K562 (cell line): ENCODE measurements at regions not wholly inside any gene's neighbourhood (a gene's known extent, or its start where the extent isn't known, plus 50 kb on each side); places are given as distances from the start of the nearest gene placed in this dataset.

Source experiments
- ATAC-seq: fragments of 200-7000 bp; cut with Tn5 transposase; 3 replicates; pipeline ENCODE4 v1.9.1; 2020; ENCODE audit warnings: moderate library complexity
- BruUV-seq: library from RNA; stranded (reverse); fragments of 400-500 nt; replicated peaks from 2 replicates; lab custom pipeline; 2021; lab: Mats Ljungman, UMichigan
- CTCF ChIA-PET: fragments of 300-600 bp; formaldehyde crosslinking; extraction: SDS; loops from one replicate; lab custom pipeline; 2021; ENCODE audit warnings: low intra/inter-chr PET ratio; lab: Yijun Ruan, JAX
- POLR2A ChIA-PET: fragments of 300-600, 350-650 bp; sonication (Branson Sonifier 250); formaldehyde crosslinking; extraction: SDS; loops from one replicate; lab custom pipeline; 2021; ENCODE audit warnings: antibody characterized with exemption, inconsistent platforms; lab: Yijun Ruan, JAX
- DNase-seq, 4 experiments: peaks; one replicate each; pipeline versions ENCODE4 v3.0.0 to v3.0.0-alpha.2; 2011 to 2018; ENCODE audit warnings: low spot score in 3 of 4, mixed read lengths in 3 of 4; ENCODE audit errors: extremely low read depth in 1 of 4
- FAIRE-seq: peaks from 2 replicates; lab custom pipeline; 2011; peaks lifted over from hg19 to GRCh38; lab: Jason Lieb, UNC
- H2AFZ ChIP-seq: 2 replicates; pipeline ENCODE4 v1.6.0; 2011; ENCODE audit warnings: low read depth, low read length, control low read depth, inconsistent platforms
- H3K27ac ChIP-seq: fragments of 200-600 bp; 3 replicates; pipeline ENCODE4 v1.8.0; 2011; ENCODE audit warnings: low read depth, mild to moderate bottlenecking, control low read depth, inconsistent platforms, low read length, moderate library complexity, mixed read lengths; ENCODE audit errors: extremely low read depth
- H3K27me3 ChIP-seq, 2 experiments: fragments of 300-600 bp in 1 of 2; 2 replicates in 1 of 2; 3 replicates in 1 of 2; pipeline versions ENCODE4 v1.6.0 to v1.8.0; 2011; ENCODE audit warnings: inconsistent platforms in 2 of 2, low read length in 2 of 2, mild to moderate bottlenecking in 1 of 2, mixed read lengths in 1 of 2, moderate library complexity in 1 of 2; ENCODE audit not compliant: control insufficient read depth in 2 of 2, insufficient read depth in 2 of 2
- H3K36me3 ChIP-seq: fragments of 300-600 bp; 3 replicates; pipeline ENCODE4 v1.8.0; 2011; ENCODE audit warnings: mild to moderate bottlenecking, low read length, inconsistent platforms; ENCODE audit not compliant: control insufficient read depth, insufficient read depth
- H3K4me1 ChIP-seq, 2 experiments: fragments of 200-600 bp in 1 of 2; replicated peaks in 1 of 2; 2 replicates in 1 of 2; 3 replicates in 1 of 2; pipeline versions ENCODE4 v1.5.1 to v1.8.0; 2011; ENCODE audit warnings: inconsistent platforms in 2 of 2, low read length in 2 of 2, mild to moderate bottlenecking in 1 of 2, mixed read lengths in 1 of 2, moderate library complexity in 1 of 2; ENCODE audit not compliant: control insufficient read depth in 2 of 2, insufficient read depth in 2 of 2
- H3K4me2 ChIP-seq: 2 replicates; pipeline ENCODE4 v1.6.1; 2011; ENCODE audit warnings: low read length, control low read depth, inconsistent platforms, mixed read lengths; ENCODE audit not compliant: insufficient read depth
- H3K4me3 ChIP-seq: fragments of 200-600 bp; sonication (generic), shearing (Covaris generic); 2 replicates; pipeline ENCODE4 v1.5.1; 2016; ENCODE audit warnings: control low read depth, inconsistent platforms
- H3K79me2 ChIP-seq: fragments of 200-600 bp; 3 replicates; pipeline ENCODE4 v1.8.0; 2011; ENCODE audit warnings: low read length, inconsistent platforms; ENCODE audit not compliant: control insufficient read depth, insufficient read depth
- H3K9ac ChIP-seq, 2 experiments: 2 replicates each; pipeline versions ENCODE4 v1.6.0 to v1.6.1; 2011; ENCODE audit warnings: low read depth in 2 of 2, low read length in 2 of 2, control low read depth in 1 of 2, inconsistent platforms in 1 of 2, mild to moderate bottlenecking in 1 of 2, mixed read lengths in 1 of 2; ENCODE audit not compliant: insufficient read depth in 1 of 2
- H3K9me1 ChIP-seq: one replicate; pipeline ENCODE4 v1.6.0; 2011; ENCODE audit warnings: inconsistent platforms, mild to moderate bottlenecking, low read length, moderate library complexity; ENCODE audit not compliant: control insufficient read depth, insufficient read depth
- H3K9me3 ChIP-seq: replicated peaks from 2 replicates; pipeline ENCODE4 v1.5.1; 2011; ENCODE audit warnings: low read depth, low read length, inconsistent platforms; ENCODE audit not compliant: control insufficient read depth, insufficient read depth
- H4K20me1 ChIP-seq: replicated peaks from 2 replicates; pipeline ENCODE4 v1.6.1; 2011; ENCODE audit warnings: low read length, inconsistent platforms, mixed read lengths; ENCODE audit not compliant: control insufficient read depth, insufficient read depth
- C11orf30 ChIP-seq: fragments of 450-650 bp; IDR thresholded peaks from 2 replicates; pipeline ENCODE4 v1.6.1; 2016; ENCODE audit warnings: low read depth, mild to moderate bottlenecking
- CEBPG ChIP-seq, 3 experiments: fragments of 200-800 bp in 1 of 3; sonication (Bioruptor generic) in 1 of 3; sonication (generic) in 1 of 3; formaldehyde crosslinking in 1 of 3; IDR thresholded peaks in 2 of 3; conservative IDR thresholded peaks in 1 of 3; 2 replicates each; pipeline versions ENCODE4 v1.6.1 to v1.8.0; 2016 to 2022; ENCODE audit warnings: missing compliant biosample characterization in 2 of 3, missing genetic modification characterization in 2 of 3, mild to moderate bottlenecking in 1 of 3, missing genetic modification reagents in 1 of 3
- CREM ChIP-seq: IDR thresholded peaks from 2 replicates; pipeline ENCODE4 v1.6.1; 2014; ENCODE audit warnings: antibody characterized with exemption, low read depth
- FOXA3 ChIP-seq, 2 experiments: fragments of 450-650 bp in 1 of 2; sonication (generic) in 1 of 2; formaldehyde crosslinking; IDR thresholded peaks in 1 of 2; conservative IDR thresholded peaks in 1 of 2; 2 replicates each; pipeline versions ENCODE4 v1.4.0 to v1.8.0; 2020 to 2022; ENCODE audit warnings: mild to moderate bottlenecking in 2 of 2, missing genetic modification reagents in 1 of 2
- JUND ChIP-seq, 2 experiments: IDR thresholded peaks; 2 replicates in 1 of 2; 3 replicates in 1 of 2; pipeline ENCODE4 v1.6.1; 2011; ENCODE audit warnings: borderline replicate concordance in 2 of 2, low read depth in 2 of 2, low read length in 2 of 2, improper control_type of control experiment in 1 of 2, missing biosample characterization in 1 of 2, missing genetic modification characterization in 1 of 2, missing genetic modification reagents in 1 of 2
- KHSRP ChIP-seq: fragments of 450-650 bp; IDR thresholded peaks from 2 replicates; pipeline ENCODE4 v1.6.1; 2017
- MEIS2 ChIP-seq: fragments of 450-650 bp; IDR thresholded peaks from 2 replicates; pipeline ENCODE4 v1.6.1; 2014; ENCODE audit warnings: mild to moderate bottlenecking; ENCODE audit not compliant: partially characterized antibody
- RAD21 ChIP-seq, 2 experiments: fragments of 250-450 bp in 1 of 2; fragments of 450-650 bp in 1 of 2; sonication (Bioruptor Pico) in 1 of 2; formaldehyde crosslinking in 1 of 2; IDR thresholded peaks in 1 of 2; conservative IDR thresholded peaks in 1 of 2; 2 replicates each; pipeline versions ENCODE4 v1.4.0 to v1.8.0; 2020 to 2022; ENCODE audit warnings: mild to moderate bottlenecking in 2 of 2, moderate library complexity in 1 of 2
- SP1 ChIP-seq: sonication (generic); formaldehyde crosslinking; IDR thresholded peaks from 2 replicates; pipeline ENCODE4 v1.8.1; 2022; ENCODE audit warnings: mild to moderate bottlenecking, missing genetic modification reagents
- ZNF316 ChIP-seq: fragments of 450-650 bp; IDR thresholded peaks from 2 replicates; pipeline ENCODE4 v1.6.1; 2016
- WGBS: fragments of 100-300 bp; shearing (Covaris generic); methylation state at CpG from one replicate; pipeline ENCODE4 v1.1.6; 2016; ENCODE audit warnings: low coverage, mixed read lengths; ENCODE audit not compliant: insufficient coverage; ENCODE audit errors: missing lambda C conversion rate; 5-methylcytosine and 5-hydroxymethylcytosine counted together
- in situ Hi-C: fragments of 300-500 bp; cut with MboI; formaldehyde crosslinking; loops from 4 replicates; pipeline ENCODE4 v1.15.0; 2018; ENCODE audit warnings: inconsistent platforms, mixed read lengths
- intact Hi-C: fragments of 100-400 bp; cut with micrococcal nuclease; formaldehyde crosslinking; loops from 2 replicates; pipeline ENCODE4 v1.14.2; 2022
- TF ChIP-seq, protein P1 (sequence below): sonication (generic); formaldehyde crosslinking; IDR thresholded peaks from 2 replicates; pipeline ENCODE4 v1.8.0; 2023; ENCODE audit warnings: mild to moderate bottlenecking, missing genetic modification reagents
- TF ChIP-seq, protein P2 (sequence below), 2 experiments: fragments of 450-650 bp in 1 of 2; sonication (generic) in 1 of 2; formaldehyde crosslinking in 1 of 2; IDR thresholded peaks in 1 of 2; conservative IDR thresholded peaks in 1 of 2; 2 replicates each; pipeline versions ENCODE4 v1.6.1 to v1.8.1; 2016 to 2023; ENCODE audit warnings: mild to moderate bottlenecking in 2 of 2, moderate library complexity in 2 of 2, inconsistent platforms in 1 of 2, missing genetic modification reagents in 1 of 2
- TF ChIP-seq, protein P3 (sequence below): fragments of 450-650 bp; formaldehyde crosslinking; IDR thresholded peaks from 2 replicates; pipeline ENCODE4 v1.4.0; 2020; ENCODE audit warnings: mild to moderate bottlenecking, moderate library complexity

DNA sequence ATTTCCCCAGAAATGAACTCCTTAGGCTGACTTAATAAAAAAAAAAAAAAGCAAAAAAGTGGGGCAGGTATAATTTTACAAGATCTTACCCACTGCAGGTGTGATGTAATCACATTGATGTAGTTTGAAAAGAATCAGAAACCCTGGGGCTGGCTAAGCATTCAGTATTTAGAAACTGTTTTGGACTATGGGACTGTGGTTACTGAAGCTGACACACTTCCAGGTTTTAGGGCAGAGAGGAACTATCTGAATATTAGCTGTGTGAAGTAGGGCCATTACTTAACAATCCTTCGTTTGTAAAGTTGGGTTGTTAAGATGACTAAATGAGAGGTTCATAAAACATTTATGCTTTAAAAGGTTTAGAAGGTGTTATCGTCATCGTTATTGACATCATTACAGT is 165.3 kb downstream of the FASLG start (continued):
- TF ChIP-seq, protein P1, sequence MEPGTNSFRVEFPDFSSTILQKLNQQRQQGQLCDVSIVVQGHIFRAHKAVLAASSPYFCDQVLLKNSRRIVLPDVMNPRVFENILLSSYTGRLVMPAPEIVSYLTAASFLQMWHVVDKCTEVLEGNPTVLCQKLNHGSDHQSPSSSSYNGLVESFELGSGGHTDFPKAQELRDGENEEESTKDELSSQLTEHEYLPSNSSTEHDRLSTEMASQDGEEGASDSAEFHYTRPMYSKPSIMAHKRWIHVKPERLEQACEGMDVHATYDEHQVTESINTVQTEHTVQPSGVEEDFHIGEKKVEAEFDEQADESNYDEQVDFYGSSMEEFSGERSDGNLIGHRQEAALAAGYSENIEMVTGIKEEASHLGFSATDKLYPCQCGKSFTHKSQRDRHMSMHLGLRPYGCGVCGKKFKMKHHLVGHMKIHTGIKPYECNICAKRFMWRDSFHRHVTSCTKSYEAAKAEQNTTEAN, result no peak
- TF ChIP-seq, protein P2, sequence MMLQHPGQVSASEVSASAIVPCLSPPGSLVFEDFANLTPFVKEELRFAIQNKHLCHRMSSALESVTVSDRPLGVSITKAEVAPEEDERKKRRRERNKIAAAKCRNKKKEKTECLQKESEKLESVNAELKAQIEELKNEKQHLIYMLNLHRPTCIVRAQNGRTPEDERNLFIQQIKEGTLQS (IDR thresholded peaks at IDR 0.05), result no peak
- TF ChIP-seq, protein P2 (CRISPR knock-in tag; conservative IDR thresholded peaks at IDR 0.05), result no peak

DNA sequence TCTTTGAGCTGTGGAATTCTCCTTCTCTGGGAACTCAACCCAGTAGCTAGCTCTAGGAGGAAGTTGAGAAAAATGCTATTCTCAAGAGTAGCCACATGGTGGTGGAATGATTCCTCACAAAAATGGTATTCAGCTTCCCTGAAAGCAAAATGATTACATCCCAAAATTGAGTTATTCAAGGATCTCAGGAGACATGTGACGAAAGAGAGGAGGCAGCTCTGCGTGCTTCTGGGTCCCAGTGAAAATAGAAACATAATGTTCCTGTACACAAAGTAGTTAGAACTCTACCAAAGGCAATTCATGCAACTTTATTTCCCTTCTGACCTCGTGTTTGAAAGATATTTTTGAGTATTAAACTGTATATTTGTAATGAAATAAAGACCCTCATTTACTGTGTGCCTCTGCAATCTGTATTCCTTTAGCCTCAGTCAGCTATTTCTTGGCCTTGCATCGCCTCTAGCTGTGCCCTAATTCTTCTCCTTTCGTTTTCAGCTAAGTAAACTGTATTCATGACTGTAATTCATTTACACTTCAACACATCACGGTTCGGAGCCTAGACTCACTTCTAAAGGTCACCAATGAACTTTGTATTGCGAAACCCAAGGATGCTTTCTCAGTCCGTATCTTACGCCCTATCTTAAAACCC is 167.3 kb downstream of the FASLG start:
- H3K4me1 ChIP-seq, result peaks cover 0 to 11% of the 10 kb centered on the region in 2 experiments; a peak in 3 of 5 replicates
- TF ChIP-seq SP1, result no peak
- 0 out of 2 replicates have a peak, but pooled peaks have one; percentile 3 for TF ChIP-seq JUND (IDR thresholded peaks at IDR 0.05; ENCODE audit: borderline replicate concordance, low read depth, low read length)
- TF ChIP-seq JUND (tag; IDR thresholded peaks at IDR 0.05; ENCODE audit: borderline replicate concordance, low read depth, low read length), result 0 out of 3 replicates have a peak, but pooled peaks have one; percentile 10
- TF ChIP-seq FOXA3 (CRISPR knock-in tag; conservative IDR thresholded peaks at IDR 0.05 in 1 of 2, IDR thresholded peaks at IDR 0.05 in 1 of 2), result no peak
- no peak for TF ChIP-seq CREM
- peak; percentile 40 for TF ChIP-seq ZNF316
- peak; percentile 43 for TF ChIP-seq MEIS2
- TF ChIP-seq C11orf30, result 0 out of 2 replicates have a peak, but pooled peaks have one; percentile 4
- TF ChIP-seq KHSRP, result no peak
- TF ChIP-seq, protein P3, sequence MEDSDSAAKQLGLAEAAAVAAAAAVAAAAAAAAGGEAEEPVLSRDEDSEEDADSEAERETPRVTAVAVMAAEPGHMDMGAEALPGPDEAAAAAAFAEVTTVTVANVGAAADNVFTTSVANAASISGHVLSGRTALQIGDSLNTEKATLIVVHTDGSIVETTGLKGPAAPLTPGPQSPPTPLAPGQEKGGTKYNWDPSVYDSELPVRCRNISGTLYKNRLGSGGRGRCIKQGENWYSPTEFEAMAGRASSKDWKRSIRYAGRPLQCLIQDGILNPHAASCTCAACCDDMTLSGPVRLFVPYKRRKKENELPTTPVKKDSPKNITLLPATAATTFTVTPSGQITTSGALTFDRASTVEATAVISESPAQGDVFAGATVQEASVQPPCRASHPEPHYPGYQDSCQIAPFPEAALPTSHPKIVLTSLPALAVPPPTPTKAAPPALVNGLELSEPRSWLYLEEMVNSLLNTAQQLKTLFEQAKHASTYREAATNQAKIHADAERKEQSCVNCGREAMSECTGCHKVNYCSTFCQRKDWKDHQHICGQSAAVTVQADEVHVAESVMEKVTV (CRISPR knock-in tag), result peak; percentile 88
- TF ChIP-seq RAD21 (CRISPR knock-in tag; conservative IDR thresholded peaks at IDR 0.05 in 1 of 2, IDR thresholded peaks at IDR 0.05 in 1 of 2), result peak; percentile 92 to 96
- no peak for TF ChIP-seq CEBPG (CRISPR knock-in tag; IDR thresholded peaks at IDR 0.05)
- peak; percentile 89 to 92 for TF ChIP-seq CEBPG (tag; conservative IDR thresholded peaks at IDR 0.05 in 1 of 2, IDR thresholded peaks at IDR 0.05 in 1 of 2)

More for the DNA sequence above, 167.3 kb downstream of the FASLG start:
- 16% methylated on average over 10 of the region's 10 CpGs for WGBS
- ChIA-PET CTCF (interaction anchor here (0.7 to 1.4 kb wide), 2 partner anchors 374 to 376 kb away, joined by 3 to 7 read pairs; no protein-coding TSS in a partner anchor), POLR2A (interaction anchor here (0.6 to 1.0 kb wide), 2 partner anchors 9 to 17 kb away, joined by 3 read pairs; no protein-coding TSS in a partner anchor)
- intact Hi-C loops (loop anchor here (1.0 to 10.0 kb wide), 3 partner anchors 81 to 589 kb away; no protein-coding TSS in a partner anchor), in situ Hi-C loops (no loop called here)
- Histone ChIP-seq H3K9me1 (no peaks in the 10 kb centered on the region), H3K36me3 (no peaks in the 10 kb centered on the region), H3K4me3 (no peak overlapping the region), H3K79me2 (no peaks in the 10 kb centered on the region), H2AFZ (peak overlapping the region; percentile 41), H3K27ac (no peak overlapping the region), H3K9me3 (no peaks in the 10 kb centered on the region), H4K20me1 (no peaks in the 10 kb centered on the region), H3K9ac (no peak overlapping the region), H3K4me2 (no peak overlapping the region), H3K27me3 (no peaks in the 10 kb centered on the region)
- ATAC-seq (peak; percentile 79), FAIRE-seq (no peak), DNase-seq (peak in 2 of 4 experiments; percentile 22 to 35)
- BruUV-seq, result no TSS peak
